ENCODE measurements at regions not wholly inside any gene's neighbourhood (a gene's known extent, or its start where the extent isn't known, plus 50 kb on each side); places are given as distances from the start of the nearest gene placed in this dataset.

DNA sequence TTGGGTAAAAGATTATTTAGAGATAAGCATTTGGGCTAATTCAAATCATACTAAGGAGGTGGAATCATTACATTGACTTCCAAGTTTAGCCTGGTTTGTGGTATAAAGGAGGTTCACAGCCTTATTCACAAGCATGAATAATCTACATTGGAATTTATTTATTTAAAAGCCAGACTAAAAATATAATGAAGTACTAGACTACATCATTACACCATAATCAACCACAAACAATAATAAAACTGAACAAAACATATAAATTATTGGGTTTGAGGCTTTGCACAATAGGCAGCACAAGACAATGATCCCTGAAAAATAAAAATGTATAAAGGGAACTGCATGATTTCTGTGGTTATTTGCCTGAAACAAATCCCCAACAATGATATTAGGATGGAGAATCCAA lies 314.0 kb downstream of the GBA3 start:
- Mint-ChIP-seq H3K4me1 (ENCODE audit: low read depth) (no peaks in the 10 kb centered on the region), H3K27ac (no peak overlapping the region), H3K9me3 (no peaks in the 10 kb centered on the region), H3K27me3 (no peaks in the 10 kb centered on the region), H3K36me3 (ENCODE audit: low read depth) (no peaks in the 10 kb centered on the region), H3K4me3 (no peak overlapping the region)
- intact Hi-C loops (cut with micrococcal nuclease) = no loop called here

- Mint-ChIP-seq H3K27ac (no peak overlapping the region), H3K27me3 (no peaks in the 10 kb centered on the region), H3K36me3 (ENCODE audit: low read depth) (no peaks in the 10 kb centered on the region), H3K9me3 (no peaks in the 10 kb centered on the region), H3K4me1 (ENCODE audit: low read depth) (no peaks in the 10 kb centered on the region), H3K4me3 (no peak overlapping the region)
- intact Hi-C loops (cut with micrococcal nuclease) = no loop called here
Observed at GRCh38 chr4:23005691-23006090, 313.0 kb downstream of the GBA3 start.

- H3K4me1 Mint-ChIP-seq (ENCODE audit: low read depth) = no peaks in the 10 kb centered on the region
- intact Hi-C loops (cut with micrococcal nuclease) = no loop called here
- H3K36me3 Mint-ChIP-seq (ENCODE audit: low read depth) = no peaks in the 10 kb centered on the region
- no peak overlapping the region for H3K4me3 Mint-ChIP-seq
- H3K27me3 Mint-ChIP-seq = no peaks in the 10 kb centered on the region
- H3K9me3 Mint-ChIP-seq = no peaks in the 10 kb centered on the region
- H3K27ac Mint-ChIP-seq = no peak overlapping the region
Observed at GRCh38 chr4:23001478-23001877, 308.7 kb downstream of the GBA3 start.

- no peaks in the 10 kb centered on the region for H3K4me1 Mint-ChIP-seq (ENCODE audit: low read depth)
- no peak overlapping the region for H3K4me3 Mint-ChIP-seq
- H3K27me3 Mint-ChIP-seq = no peaks in the 10 kb centered on the region
- no peak overlapping the region for H3K27ac Mint-ChIP-seq
- no peaks in the 10 kb centered on the region for H3K9me3 Mint-ChIP-seq
- H3K36me3 Mint-ChIP-seq (ENCODE audit: low read depth) = no peaks in the 10 kb centered on the region
- intact Hi-C loops (cut with micrococcal nuclease) = no loop called here
Observed at GRCh38 chr4:22999419-22999818, 306.7 kb downstream of the GBA3 start.

- intact Hi-C loops (cut with micrococcal nuclease) = no loop called here
Observed at GRCh38 chr4:22997358-22998224, 304.9 kb downstream of the GBA3 start.

GRCh38 chr4:22991576-22991975 lies 298.8 kb downstream of the GBA3 start:
- Mint-ChIP-seq H3K4me1 (ENCODE audit: low read depth) (no peaks in the 10 kb centered on the region), H3K4me3 (no peak overlapping the region), H3K9me3 (no peaks in the 10 kb centered on the region), H3K27me3 (no peaks in the 10 kb centered on the region), H3K36me3 (ENCODE audit: low read depth) (no peaks in the 10 kb centered on the region), H3K27ac (no peak overlapping the region)
- intact Hi-C loops (cut with micrococcal nuclease) = no loop called here

More at GRCh38 chr4:22997358-22998224, 304.9 kb downstream of the GBA3 start:
- H3K4me3 Mint-ChIP-seq = no peak overlapping the region
- no peaks in the 10 kb centered on the region for H3K9me3 Mint-ChIP-seq
- H3K27me3 Mint-ChIP-seq = no peaks in the 10 kb centered on the region
- no peak overlapping the region for H3K27ac Mint-ChIP-seq
- no peaks in the 10 kb centered on the region for H3K4me1 Mint-ChIP-seq (ENCODE audit: low read depth)
- no peaks in the 10 kb centered on the region for H3K36me3 Mint-ChIP-seq (ENCODE audit: low read depth)

GRCh38 chr4:22988526-22988925 lies 295.8 kb downstream of the GBA3 start:
- H3K4me1 Mint-ChIP-seq (ENCODE audit: low read depth) = no peaks in the 10 kb centered on the region
- no peak overlapping the region for H3K4me3 Mint-ChIP-seq
- H3K27ac Mint-ChIP-seq = no peak overlapping the region
- intact Hi-C loops (cut with micrococcal nuclease) = no loop called here
- H3K9me3 Mint-ChIP-seq = no peaks in the 10 kb centered on the region
- no peaks in the 10 kb centered on the region for H3K36me3 Mint-ChIP-seq (ENCODE audit: low read depth)
- H3K27me3 Mint-ChIP-seq = no peaks in the 10 kb centered on the region

- Mint-ChIP-seq H3K27me3 (no peaks in the 10 kb centered on the region), H3K9me3 (no peaks in the 10 kb centered on the region), H3K36me3 (ENCODE audit: low read depth) (no peaks in the 10 kb centered on the region), H3K4me3 (no peak overlapping the region), H3K4me1 (ENCODE audit: low read depth) (no peaks in the 10 kb centered on the region), H3K27ac (no peak overlapping the region)
- intact Hi-C loops (cut with micrococcal nuclease) = no loop called here
Observed at GRCh38 chr4:22987870-22988269, 295.1 kb downstream of the GBA3 start.

DNA sequence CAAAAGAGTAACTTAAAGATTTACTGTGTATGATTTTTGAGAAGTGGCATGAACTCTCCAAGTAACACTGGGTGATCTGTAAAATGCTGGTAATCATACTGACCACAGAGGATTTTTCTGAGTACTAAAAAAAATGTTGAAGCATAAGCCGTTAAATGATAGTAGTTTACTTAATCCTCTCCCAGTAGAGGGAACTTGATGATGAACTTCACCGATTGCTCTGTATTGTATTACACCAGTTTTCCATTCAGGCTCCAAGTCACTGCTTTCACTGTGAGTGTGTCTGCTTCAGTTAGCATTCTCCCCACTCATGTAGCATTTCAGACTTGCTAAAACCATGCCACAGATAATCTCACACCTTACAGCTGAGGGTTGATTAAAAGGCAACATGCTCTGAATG lies 294.1 kb downstream of the GBA3 start:
- Mint-ChIP-seq H3K27me3 (no peaks in the 10 kb centered on the region), H3K9me3 (peaks cover 6% of the 10 kb centered on the region), H3K27ac (no peak overlapping the region), H3K4me3 (no peak overlapping the region), H3K4me1 (ENCODE audit: low read depth) (no peaks in the 10 kb centered on the region), H3K36me3 (ENCODE audit: low read depth) (no peaks in the 10 kb centered on the region)
- intact Hi-C loops (cut with micrococcal nuclease) = no loop called here

DNA sequence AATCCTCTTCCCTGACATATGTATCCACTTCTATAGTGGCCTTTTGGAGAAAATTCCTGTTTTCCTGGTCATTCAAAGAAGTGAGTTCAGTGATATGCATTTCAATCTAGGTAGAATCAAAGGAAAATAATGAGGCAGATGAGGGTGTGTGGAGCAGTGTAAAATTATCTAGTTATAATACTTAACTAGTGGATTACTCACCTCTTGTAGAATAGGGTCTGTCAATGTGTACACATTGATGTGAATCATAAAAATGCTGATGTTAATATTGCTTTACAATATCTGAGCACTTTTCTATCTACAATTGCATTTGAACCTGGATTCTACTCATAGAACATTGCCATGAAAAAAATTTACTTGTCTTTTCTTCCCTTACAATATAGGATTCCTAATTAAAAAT lies 293.5 kb downstream of the GBA3 start:
- Mint-ChIP-seq H3K4me1 (ENCODE audit: low read depth) (no peaks in the 10 kb centered on the region), H3K27ac (no peak overlapping the region), H3K4me3 (no peak overlapping the region), H3K36me3 (ENCODE audit: low read depth) (no peaks in the 10 kb centered on the region), H3K9me3 (peaks cover 9% of the 10 kb centered on the region), H3K27me3 (no peaks in the 10 kb centered on the region)
- intact Hi-C loops (cut with micrococcal nuclease) = no loop called here

DNA sequence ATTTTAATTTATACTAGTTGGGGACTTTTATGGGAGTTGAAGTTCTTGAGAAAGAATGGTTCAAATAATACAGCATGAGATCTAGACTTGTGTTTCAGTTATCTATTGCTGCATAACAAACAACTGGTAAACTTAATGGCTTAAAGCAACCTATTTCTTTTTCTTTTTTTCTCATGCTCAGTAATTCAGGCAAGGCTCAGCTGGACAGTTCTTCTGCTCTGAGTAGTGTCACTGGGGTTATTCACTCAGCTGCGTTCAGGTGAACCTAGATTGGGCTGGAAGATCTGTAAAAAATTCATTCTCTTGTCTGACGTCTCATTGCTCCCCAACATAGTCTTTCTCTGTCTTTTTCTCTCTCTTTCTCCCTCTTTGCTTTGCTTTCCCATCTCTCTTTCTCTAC lies 291.7 kb downstream of the GBA3 start:
- Mint-ChIP-seq H3K4me1 (ENCODE audit: low read depth) (no peaks in the 10 kb centered on the region), H3K27ac (no peak overlapping the region), H3K36me3 (ENCODE audit: low read depth) (no peaks in the 10 kb centered on the region), H3K4me3 (no peak overlapping the region), H3K9me3 (peaks cover 9% of the 10 kb centered on the region), H3K27me3 (no peaks in the 10 kb centered on the region)
- intact Hi-C loops (cut with micrococcal nuclease) = no loop called here

DNA sequence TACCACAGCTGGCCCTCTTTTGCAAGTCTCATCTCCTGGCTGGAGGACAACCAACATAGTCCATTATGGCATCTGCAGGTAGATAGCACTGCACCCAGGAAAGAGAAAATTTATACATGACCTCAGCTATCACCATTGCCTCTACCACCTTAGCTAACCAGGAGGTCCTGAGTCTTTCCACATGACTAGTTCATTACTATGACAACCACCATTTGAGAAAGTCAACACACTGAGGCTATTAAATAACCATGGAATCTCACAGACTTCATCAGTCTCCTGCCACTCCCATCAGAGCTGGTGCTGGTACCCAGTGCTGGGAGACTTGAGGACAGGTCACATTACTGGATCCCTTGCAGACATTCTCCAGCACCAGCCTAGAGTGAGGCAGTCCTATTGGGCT lies 285.9 kb downstream of the GBA3 start:
- H3K4me1 Mint-ChIP-seq (ENCODE audit: low read depth) = no peaks in the 10 kb centered on the region
- H3K4me3 Mint-ChIP-seq = no peak overlapping the region
- intact Hi-C loops (cut with micrococcal nuclease) = no loop called here
- H3K9me3 Mint-ChIP-seq = peaks cover 9% of the 10 kb centered on the region
- H3K27ac Mint-ChIP-seq = no peak overlapping the region
- H3K36me3 Mint-ChIP-seq (ENCODE audit: low read depth) = no peaks in the 10 kb centered on the region
- H3K27me3 Mint-ChIP-seq = no peaks in the 10 kb centered on the region

- Mint-ChIP-seq H3K4me3 (no peak overlapping the region), H3K9me3 (no peaks in the 10 kb centered on the region), H3K4me1 (ENCODE audit: low read depth) (no peaks in the 10 kb centered on the region), H3K27ac (no peak overlapping the region), H3K36me3 (ENCODE audit: low read depth) (no peaks in the 10 kb centered on the region), H3K27me3 (no peaks in the 10 kb centered on the region)
- intact Hi-C loops (cut with micrococcal nuclease) = no loop called here
Observed at GRCh38 chr4:22970665-22971064, 277.9 kb downstream of the GBA3 start.

GRCh38 chr4:22969287-22969896 lies 276.7 kb downstream of the GBA3 start:
- intact Hi-C loops (cut with micrococcal nuclease) = no loop called here
- Mint-ChIP-seq H3K4me1 (ENCODE audit: low read depth) (no peaks in the 10 kb centered on the region), H3K27me3 (no peaks in the 10 kb centered on the region), H3K27ac (no peak overlapping the region), H3K9me3 (no peaks in the 10 kb centered on the region), H3K36me3 (ENCODE audit: low read depth) (no peaks in the 10 kb centered on the region), H3K4me3 (no peak overlapping the region)

DNA sequence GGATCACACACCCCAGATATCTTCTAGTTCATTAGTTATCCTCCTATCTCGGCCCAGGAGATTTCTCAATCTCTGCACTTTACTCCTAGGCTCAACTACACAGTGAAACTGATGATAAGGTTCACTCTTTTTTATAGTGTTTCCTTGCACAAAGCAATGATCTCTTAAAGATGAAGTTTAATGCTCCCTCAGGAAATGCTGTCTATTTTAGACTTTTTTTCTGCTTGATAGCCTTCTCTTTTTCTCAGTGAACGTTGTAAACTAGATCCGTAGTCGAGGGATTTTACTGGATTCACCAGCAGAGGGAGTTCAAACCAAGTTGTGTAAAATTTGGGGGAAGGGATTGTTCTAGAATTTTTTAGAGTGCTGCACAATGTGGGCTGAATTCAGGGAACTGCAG lies 269.6 kb downstream of the GBA3 start:
- H3K27ac Mint-ChIP-seq = no peak overlapping the region

More for the DNA sequence above, 269.6 kb downstream of the GBA3 start:
- intact Hi-C loops (cut with micrococcal nuclease) = no loop called here
- H3K27me3 Mint-ChIP-seq = no peaks in the 10 kb centered on the region
- H3K36me3 Mint-ChIP-seq (ENCODE audit: low read depth) = no peaks in the 10 kb centered on the region
- no peaks in the 10 kb centered on the region for H3K4me1 Mint-ChIP-seq (ENCODE audit: low read depth)
- no peak overlapping the region for H3K4me3 Mint-ChIP-seq
- no peaks in the 10 kb centered on the region for H3K9me3 Mint-ChIP-seq
